ENCODE measurements at regions not wholly inside any gene's neighbourhood (a gene's known extent, or its start where the extent isn't known, plus 50 kb on each side); places are given as distances from the start of the nearest gene placed in this dataset.
A peak's percentile ranks its signal among the peaks of the same experiment; 100 is the strongest.

- DNase-seq: peak; percentile 13
These were observed 72.3 kb upstream of the TNMD start for GRCh38 chrX:100512471-100512870.

- no peak for DNase-seq
These were observed 84.7 kb upstream of the PCDH19 start for GRCh38 chrX:100494646-100495370.

- no peak for DNase-seq
These were observed 81.1 kb upstream of the PCDH19 start for GRCh38 chrX:100491174-100491573.

- DNase-seq: no peak
These were observed 77.7 kb upstream of the PCDH19 start for GRCh38 chrX:100487795-100488194.

- DNase-seq: no peak
These were observed 74.9 kb upstream of the PCDH19 start for GRCh38 chrX:100484971-100485370.

GRCh38 chrX:100479329-100479728 is 69.3 kb upstream of the PCDH19 start:
- no peak for DNase-seq

- DNase-seq: no peak
These were observed 68.7 kb upstream of the PCDH19 start for GRCh38 chrX:100478714-100479306.

- DNase-seq: no peak
These were observed 67.9 kb upstream of the PCDH19 start for GRCh38 chrX:100477958-100478357.

GRCh38 chrX:100477467-100477866 is 67.4 kb upstream of the PCDH19 start:
- no peak for DNase-seq
